CD14-positive monocyte (primary cell): ENCODE measurements at regions not wholly inside any gene's neighbourhood (a gene's known extent, or its start where the extent isn't known, plus 50 kb on each side); places are given as distances from the start of the nearest gene placed in this dataset.

Source experiments
- DNase-seq, 3 donors: peaks; one replicate each; pipeline ENCODE4 v3.0.0-alpha.2; 2011 to 2022
- H2AFZ ChIP-seq: 2 replicates; pipeline ENCODE4 v1.6.0; 2012; ENCODE audit warnings: mild to moderate bottlenecking, low read depth, low read length, inconsistent platforms; ENCODE audit not compliant: insufficient read depth, poor library complexity, severe bottlenecking
- H3K27ac ChIP-seq, 2 donors: 1 replicate in 1 of 2; 2 replicates in 1 of 2; pipeline ENCODE4 v1.5.1; 2012 to 2013; ENCODE audit warnings: low read length in 2 of 2, control low read depth in 1 of 2, inconsistent platforms in 1 of 2, low read depth in 1 of 2, mild to moderate bottlenecking in 1 of 2
- H3K27me3 ChIP-seq, 2 donors: one replicate each; pipeline versions ENCODE4 v1.6.0 to v1.6.1; 2011 to 2013; ENCODE audit warnings: low read length in 2 of 2; ENCODE audit not compliant: control insufficient read depth in 2 of 2, insufficient read depth in 2 of 2
- H3K36me3 ChIP-seq, 2 donors: replicated peaks in 1 of 2; 1 replicate in 1 of 2; 2 replicates in 1 of 2; pipeline versions ENCODE4 v1.5.1 to v1.6.1; 2012 to 2013; ENCODE audit warnings: low read length in 2 of 2, control low read depth in 1 of 2, inconsistent platforms in 1 of 2, mild to moderate bottlenecking in 1 of 2; ENCODE audit not compliant: insufficient read depth in 2 of 2, control insufficient read depth in 1 of 2
- H3K4me1 ChIP-seq, 2 donors: 1 replicate in 1 of 2; 2 replicates in 1 of 2; pipeline versions ENCODE4 v1.5.1 to v1.6.1; 2012 to 2013; ENCODE audit warnings: low read length in 2 of 2, control low read depth in 1 of 2, inconsistent platforms in 1 of 2, mild to moderate bottlenecking in 1 of 2, moderate library complexity in 1 of 2; ENCODE audit not compliant: insufficient read depth in 2 of 2, control insufficient read depth in 1 of 2
- H3K4me2 ChIP-seq: replicated peaks from 2 replicates; pipeline ENCODE3; 2012; ENCODE audit warnings: low read length, moderate library complexity, mild to moderate bottlenecking; ENCODE audit not compliant: poor library complexity, severe bottlenecking; ENCODE audit errors: extremely low read depth
- H3K4me3 ChIP-seq, 3 experiments: fragments of 200-600 bp in 1 of 3; sonication (generic) in 1 of 3; replicated peaks in 1 of 3; 1 replicate in 2 of 3; 2 replicates in 1 of 3; pipeline ENCODE4 v1.5.1; 2011 to 2013; ENCODE audit warnings: low read length in 3 of 3, mild to moderate bottlenecking in 3 of 3, control low read depth in 2 of 3, low read depth in 2 of 3, inconsistent platforms in 1 of 3, moderate library complexity in 1 of 3
- H3K79me2 ChIP-seq: 2 replicates; pipeline ENCODE4 v1.6.0; 2012; ENCODE audit warnings: mild to moderate bottlenecking, control low read depth, inconsistent platforms, low read length, moderate library complexity; ENCODE audit not compliant: insufficient read depth
- H3K9ac ChIP-seq: 2 replicates; pipeline ENCODE4 v1.6.0; 2017; ENCODE audit warnings: low read length, mild to moderate bottlenecking; ENCODE audit not compliant: insufficient read depth, poor library complexity, severe bottlenecking
- H3K9me3 ChIP-seq, 2 donors: replicated peaks in 1 of 2; 1 replicate in 1 of 2; 2 replicates in 1 of 2; pipeline versions ENCODE4 v1.5.1 to v1.6.1; 2012 to 2013; ENCODE audit warnings: low read length in 2 of 2, control low read depth in 1 of 2; ENCODE audit not compliant: control insufficient read depth in 1 of 2, insufficient read depth in 1 of 2
- H4K20me1 ChIP-seq: 2 replicates; pipeline ENCODE4 v1.6.0; 2012; ENCODE audit warnings: mild to moderate bottlenecking, low read length, control low read depth, moderate library complexity; ENCODE audit not compliant: insufficient read depth
- H3K27ac Mint-ChIP-seq, 7 donors: one replicate each; pipeline ENCODE4 v1.8.0; 2020; ENCODE audit warnings: mild to moderate bottlenecking in 7 of 7, mixed read lengths in 7 of 7, moderate library complexity in 6 of 7, inconsistent platforms in 2 of 7
- H3K27me3 Mint-ChIP-seq, 3 donors: one replicate each; pipeline ENCODE4 v1.8.0; 2021 to 2022; ENCODE audit warnings: low read depth in 3 of 3, mild to moderate bottlenecking in 3 of 3, mixed read lengths in 3 of 3, moderate library complexity in 3 of 3, inconsistent platforms in 1 of 3
- H3K36me3 Mint-ChIP-seq, 2 donors: one replicate each; pipeline ENCODE4 v1.8.0; 2020; ENCODE audit warnings: mixed read lengths in 2 of 2, inconsistent platforms in 1 of 2, mild to moderate bottlenecking in 1 of 2
- H3K4me1 Mint-ChIP-seq: one replicate; pipeline ENCODE4 v1.8.0; 2020; ENCODE audit warnings: mild to moderate bottlenecking, mixed read lengths
- H3K4me3 Mint-ChIP-seq, 2 donors: one replicate each; pipeline ENCODE4 v1.8.0; 2020; ENCODE audit warnings: mild to moderate bottlenecking in 2 of 2, mixed read lengths in 2 of 2, moderate library complexity in 1 of 2
- H3K9me3 Mint-ChIP-seq, 7 donors: one replicate each; pipeline ENCODE4 v1.8.0; 2020 to 2022; ENCODE audit warnings: mixed read lengths in 7 of 7, mild to moderate bottlenecking in 6 of 7, moderate library complexity in 6 of 7, inconsistent platforms in 2 of 7
- CTCF ChIP-seq: fragments of 200-600 bp; IDR thresholded peaks from one replicate; pipeline ENCODE4 v1.8.0; 2022; ENCODE audit warnings: antibody characterized with exemption, mild to moderate bottlenecking
- WGBS: methylation state at CpG from one replicate; pipeline ENCODE4 v1.1.5; 2013; ENCODE audit warnings: missing lambda C conversion rate; ENCODE audit not compliant: insufficient coverage; 5-methylcytosine and 5-hydroxymethylcytosine counted together
- intact Hi-C, 2 donors: fragments of 100-400 bp; cut with micrococcal nuclease; formaldehyde crosslinking; loops; one replicate each; pipeline versions ENCODE4 v1.15.0 to v1.15.1; 2023

- intact Hi-C loops = no loop called here
- no peaks in the 10 kb centered on the region for H3K27me3 ChIP-seq
- no peaks in the 10 kb centered on the region for H3K4me1 ChIP-seq
- H3K4me1 Mint-ChIP-seq = no peaks in the 10 kb centered on the region
- WGBS = 87% methylated on average over 5 of the region's 5 CpGs
- H3K9me3 ChIP-seq = peaks cover 4 to 6% of the 10 kb centered on the region in 2 donors
- DNase-seq = no peak
- no peak overlapping the region for H3K9ac ChIP-seq
- no peak overlapping the region for H3K27ac ChIP-seq
- no peaks in the 10 kb centered on the region for H3K36me3 Mint-ChIP-seq
- no peak overlapping the region for H3K27ac Mint-ChIP-seq
- no peaks in the 10 kb centered on the region for H3K79me2 ChIP-seq
- no peak for TF ChIP-seq CTCF
- H3K4me3 ChIP-seq = no peak overlapping the region
- no peaks in the 10 kb centered on the region for H3K27me3 Mint-ChIP-seq
- H2AFZ ChIP-seq = no peak overlapping the region
- H3K4me3 Mint-ChIP-seq = no peak overlapping the region
- no peaks in the 10 kb centered on the region for H4K20me1 ChIP-seq
- H3K9me3 Mint-ChIP-seq = peaks cover 0 to 5% (median 1%) of the 10 kb centered on the region in 7 donors
- no peaks in the 10 kb centered on the region for H3K36me3 ChIP-seq
- no peak overlapping the region for H3K4me2 ChIP-seq
Measured at GRCh38 chr2:183867206-183867605, 731.1 kb upstream of the ZNF804A start.

- no peak overlapping the region for H3K27ac ChIP-seq
- peaks cover 2 to 6% of the 10 kb centered on the region in 2 donors for H3K9me3 ChIP-seq
- Mint-ChIP-seq H3K27me3 (no peaks in the 10 kb centered on the region), H3K4me1 (no peaks in the 10 kb centered on the region), H3K4me3 (no peak overlapping the region), H3K9me3 (peaks cover 0 to 3% (median 0%) of the 10 kb centered on the region in 7 donors), H3K36me3 (no peaks in the 10 kb centered on the region), H3K27ac (no peak overlapping the region)
- H3K4me3 ChIP-seq = no peak overlapping the region
- H2AFZ ChIP-seq = no peak overlapping the region
- no CpG with 5 or more reads among the region's 2 CpGs for WGBS
- intact Hi-C loops = no loop called here
- H3K36me3 ChIP-seq = no peaks in the 10 kb centered on the region
- H3K4me2 ChIP-seq = no peak overlapping the region
- H3K9ac ChIP-seq = no peak overlapping the region
- DNase-seq = no peak
- no peaks in the 10 kb centered on the region for H3K4me1 ChIP-seq
- H4K20me1 ChIP-seq = no peaks in the 10 kb centered on the region
- no peaks in the 10 kb centered on the region for H3K79me2 ChIP-seq
- TF ChIP-seq CTCF = no peak
- H3K27me3 ChIP-seq = no peaks in the 10 kb centered on the region
Measured at GRCh38 chr2:183868153-183868552, 730.2 kb upstream of the ZNF804A start.
